Endodermal cell (in vitro differentiated cells): ENCODE measurements at regions not wholly inside any gene's neighbourhood (a gene's known extent, or its start where the extent isn't known, plus 50 kb on each side); places are given as distances from the start of the nearest gene placed in this dataset.

ENCODE experiments used
- DNase-seq: peaks from one replicate; pipeline ENCODE4 v3.0.0-alpha.2; 2017
- H3K27ac ChIP-seq: 2 replicates; pipeline ENCODE4 v1.5.1; 2013; ENCODE audit warnings: mild to moderate bottlenecking, low read depth, low read length, moderate library complexity
- H3K27me3 ChIP-seq: 2 replicates; pipeline ENCODE4 v1.6.1; 2013; ENCODE audit warnings: mild to moderate bottlenecking, low read length, moderate library complexity; ENCODE audit not compliant: insufficient read depth, control insufficient read depth, poor library complexity, severe bottlenecking
- H3K36me3 ChIP-seq: 2 replicates; pipeline ENCODE4 v1.7.0; 2013; ENCODE audit warnings: mild to moderate bottlenecking, low read length, moderate library complexity; ENCODE audit not compliant: control insufficient read depth, insufficient read depth
- H3K4me1 ChIP-seq: one replicate; pipeline ENCODE4 v1.7.0; 2013; ENCODE audit warnings: low read length; ENCODE audit not compliant: control insufficient read depth, insufficient read depth
- H3K4me3 ChIP-seq: 2 replicates; pipeline ENCODE4 v1.5.1; 2013; ENCODE audit warnings: mild to moderate bottlenecking, low read length, moderate library complexity
- H3K9ac ChIP-seq: 2 replicates; pipeline ENCODE4 v1.6.1; 2013; ENCODE audit warnings: mild to moderate bottlenecking, low read length, moderate library complexity; ENCODE audit not compliant: poor library complexity, severe bottlenecking; ENCODE audit errors: extremely low read depth
- H3K9me3 ChIP-seq: 2 replicates; pipeline ENCODE4 v1.6.1; 2013; ENCODE audit warnings: mild to moderate bottlenecking, low read length, moderate library complexity; ENCODE audit not compliant: control insufficient read depth
- H3K27ac Mint-ChIP-seq: 2 replicates; pipeline ENCODE4 v1.8.0; 2020; ENCODE audit warnings: mixed read lengths
- H3K27me3 Mint-ChIP-seq: 2 replicates; pipeline ENCODE4 v1.8.0; 2021; ENCODE audit warnings: mild to moderate bottlenecking, mixed read lengths; ENCODE audit not compliant: insufficient read depth
- H3K36me3 Mint-ChIP-seq: 2 replicates; pipeline ENCODE4 v1.8.0; 2020; ENCODE audit warnings: low read depth, mixed read lengths
- H3K4me1 Mint-ChIP-seq: 2 replicates; pipeline ENCODE4 v1.8.0; 2020; ENCODE audit warnings: mixed read lengths
- H3K4me3 Mint-ChIP-seq: 2 replicates; pipeline ENCODE4 v1.8.0; 2020; ENCODE audit warnings: mild to moderate bottlenecking, moderate library complexity, mixed read lengths
- H3K9me3 Mint-ChIP-seq: 2 replicates; pipeline ENCODE4 v1.8.0; 2020; ENCODE audit warnings: mild to moderate bottlenecking, mixed read lengths
- WGBS, 2 experiments: methylation state at CpG; one replicate each; pipeline versions ENCODE4 v1.1.5 to v1.1.7; 2013; ENCODE audit warnings: missing lambda C conversion rate in 2 of 2, mixed read lengths in 1 of 2; ENCODE audit not compliant: insufficient coverage in 1 of 2, insufficient read length in 1 of 2; 5-methylcytosine and 5-hydroxymethylcytosine counted together
- TF ChIP-seq, protein P1 (sequence below): fragments of 200-600 bp; sonication (generic); conservative IDR thresholded peaks from 2 replicates; pipeline ENCODE4 v1.5.0; 2021; ENCODE audit warnings: antibody characterized with exemption, mild to moderate bottlenecking

DNA sequence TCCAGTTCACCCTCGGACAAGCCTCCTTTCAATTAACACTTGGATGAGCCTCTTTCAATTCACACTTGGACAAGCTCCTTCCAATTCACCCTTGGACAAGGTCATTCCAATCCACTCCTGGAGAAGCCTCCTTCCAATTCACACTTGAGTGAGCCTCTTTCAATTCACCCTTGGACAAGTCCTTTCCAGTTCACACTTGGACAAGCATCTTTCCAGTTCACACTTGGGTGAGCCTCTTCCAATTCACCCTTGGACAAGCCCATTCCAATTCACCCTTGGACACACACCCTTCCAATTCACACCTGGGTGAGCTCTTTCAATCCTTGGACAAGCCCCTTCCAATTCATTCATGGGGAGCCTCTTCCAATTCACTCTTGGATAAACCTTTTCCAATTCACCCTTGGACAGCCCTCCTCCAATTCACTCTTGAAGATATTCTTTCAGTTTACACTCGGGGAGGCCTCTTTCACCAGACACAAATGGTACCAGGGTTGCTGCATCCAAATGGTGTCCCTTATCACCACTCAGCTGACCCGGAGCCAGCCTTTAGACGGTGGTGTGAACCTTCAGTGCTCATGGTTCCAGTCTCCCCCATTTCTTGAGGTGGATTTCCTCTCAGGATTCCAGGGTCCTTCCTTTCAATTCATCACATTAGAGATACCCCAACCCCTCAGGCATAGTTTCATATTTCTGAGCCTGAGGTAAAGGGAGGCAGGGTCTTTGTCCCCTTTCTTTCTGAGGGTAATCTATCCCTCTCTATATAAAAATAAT, 183.6 kb downstream of the SH3BP4 start:
- no peaks in the 10 kb centered on the region for H3K36me3 ChIP-seq
- Mint-ChIP-seq H3K4me3 (no peak overlapping the region), H3K36me3 (no peaks in the 10 kb centered on the region), H3K4me1 (no peaks in the 10 kb centered on the region), H3K27ac (no peak overlapping the region), H3K9me3 (peaks cover 8% of the 10 kb centered on the region), H3K27me3 (peaks cover 45% of the 10 kb centered on the region)
- no peak overlapping the region for H3K9ac ChIP-seq
- peak; percentile 27 for DNase-seq
- H3K4me3 ChIP-seq = no peak overlapping the region
- TF ChIP-seq, protein P1, sequence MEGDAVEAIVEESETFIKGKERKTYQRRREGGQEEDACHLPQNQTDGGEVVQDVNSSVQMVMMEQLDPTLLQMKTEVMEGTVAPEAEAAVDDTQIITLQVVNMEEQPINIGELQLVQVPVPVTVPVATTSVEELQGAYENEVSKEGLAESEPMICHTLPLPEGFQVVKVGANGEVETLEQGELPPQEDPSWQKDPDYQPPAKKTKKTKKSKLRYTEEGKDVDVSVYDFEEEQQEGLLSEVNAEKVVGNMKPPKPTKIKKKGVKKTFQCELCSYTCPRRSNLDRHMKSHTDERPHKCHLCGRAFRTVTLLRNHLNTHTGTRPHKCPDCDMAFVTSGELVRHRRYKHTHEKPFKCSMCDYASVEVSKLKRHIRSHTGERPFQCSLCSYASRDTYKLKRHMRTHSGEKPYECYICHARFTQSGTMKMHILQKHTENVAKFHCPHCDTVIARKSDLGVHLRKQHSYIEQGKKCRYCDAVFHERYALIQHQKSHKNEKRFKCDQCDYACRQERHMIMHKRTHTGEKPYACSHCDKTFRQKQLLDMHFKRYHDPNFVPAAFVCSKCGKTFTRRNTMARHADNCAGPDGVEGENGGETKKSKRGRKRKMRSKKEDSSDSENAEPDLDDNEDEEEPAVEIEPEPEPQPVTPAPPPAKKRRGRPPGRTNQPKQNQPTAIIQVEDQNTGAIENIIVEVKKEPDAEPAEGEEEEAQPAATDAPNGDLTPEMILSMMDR = no peak
- 91 to 98% methylated on average over 4 of the region's 4 CpGs for WGBS, 2 experiments
- H3K27me3 ChIP-seq = no peaks in the 10 kb centered on the region
- no peaks in the 10 kb centered on the region for H3K4me1 ChIP-seq
- no peak overlapping the region for H3K27ac ChIP-seq
- no peaks in the 10 kb centered on the region for H3K9me3 ChIP-seq

DNA sequence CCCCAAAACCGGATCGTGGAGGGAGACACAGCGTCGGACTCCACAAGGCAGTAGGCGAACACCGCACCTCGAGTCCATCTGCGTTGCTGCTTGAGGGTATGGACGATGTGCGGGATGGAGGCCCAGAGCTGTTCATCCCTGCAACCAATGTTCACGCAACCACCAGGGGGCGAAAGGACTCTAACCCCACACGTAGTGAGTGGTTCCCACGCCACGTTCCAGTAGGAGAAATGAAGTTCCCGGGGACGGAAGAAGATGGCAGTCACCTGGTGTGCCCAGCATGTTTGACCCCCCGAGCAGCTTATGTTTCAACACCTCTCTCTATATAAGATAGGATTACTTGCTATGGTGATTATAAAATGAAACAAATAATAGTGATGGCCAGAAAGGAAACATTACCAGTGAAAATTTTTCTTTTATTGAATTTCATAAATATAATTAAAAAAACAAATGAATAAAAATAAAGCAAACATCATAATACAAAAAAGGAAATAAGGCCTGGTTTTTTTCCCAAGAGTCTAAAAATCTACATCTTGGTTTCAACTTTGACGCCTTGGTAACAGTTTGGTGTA, 184.3 kb downstream of the SH3BP4 start:
- TF ChIP-seq, protein P1 = peak; percentile 90
- 54 to 59% methylated on average over 16 to 18 of the region's 19 CpGs for WGBS, 2 experiments
- peaks cover 44% of the 10 kb centered on the region for H3K27me3 Mint-ChIP-seq
- H3K27me3 ChIP-seq = no peaks in the 10 kb centered on the region
- no peak overlapping the region for H3K9ac ChIP-seq
- no peaks in the 10 kb centered on the region for H3K9me3 ChIP-seq
- H3K27ac Mint-ChIP-seq = no peak overlapping the region
- H3K36me3 ChIP-seq = no peaks in the 10 kb centered on the region
- H3K4me3 Mint-ChIP-seq = no peak overlapping the region
- H3K4me1 Mint-ChIP-seq = no peaks in the 10 kb centered on the region
- H3K27ac ChIP-seq = no peak overlapping the region
- no peaks in the 10 kb centered on the region for H3K36me3 Mint-ChIP-seq
- H3K4me3 ChIP-seq = no peak overlapping the region
- H3K4me1 ChIP-seq = no peaks in the 10 kb centered on the region
- peaks cover 8% of the 10 kb centered on the region for H3K9me3 Mint-ChIP-seq
- peak; percentile 91 for DNase-seq

- Histone ChIP-seq H3K27me3 (no peaks in the 10 kb centered on the region), H3K4me1 (no peaks in the 10 kb centered on the region), H3K9ac (no peak overlapping the region), H3K4me3 (no peak overlapping the region), H3K36me3 (no peaks in the 10 kb centered on the region), H3K27ac (no peak overlapping the region), H3K9me3 (no peaks in the 10 kb centered on the region)
- 91 to 94% methylated on average over 10 of the region's 10 CpGs for WGBS, 2 experiments
- H3K27ac Mint-ChIP-seq = no peak overlapping the region
- H3K9me3 Mint-ChIP-seq = peaks cover 8% of the 10 kb centered on the region
- H3K36me3 Mint-ChIP-seq = no peaks in the 10 kb centered on the region
- TF ChIP-seq, protein P1 = no peak
- no peak overlapping the region for H3K4me3 Mint-ChIP-seq
- H3K27me3 Mint-ChIP-seq = peaks cover 45% of the 10 kb centered on the region
- no peaks in the 10 kb centered on the region for H3K4me1 Mint-ChIP-seq
- no peak for DNase-seq
These were observed 186.5 kb downstream of the SH3BP4 start for GRCh38 chr2:235138339-235138738.
